HG03139 (cell line): ENCODE measurements at regions not wholly inside any gene's neighbourhood (a gene's known extent, or its start where the extent isn't known, plus 50 kb on each side); places are given as distances from the start of the nearest gene placed in this dataset.

Experiments used
- ATAC-seq: cut with Tn5 transposase; IDR thresholded peaks from one replicate; pipeline ENCODE4 v1.9.1; 2021; ENCODE audit not compliant: unreplicated experiment

DNA sequence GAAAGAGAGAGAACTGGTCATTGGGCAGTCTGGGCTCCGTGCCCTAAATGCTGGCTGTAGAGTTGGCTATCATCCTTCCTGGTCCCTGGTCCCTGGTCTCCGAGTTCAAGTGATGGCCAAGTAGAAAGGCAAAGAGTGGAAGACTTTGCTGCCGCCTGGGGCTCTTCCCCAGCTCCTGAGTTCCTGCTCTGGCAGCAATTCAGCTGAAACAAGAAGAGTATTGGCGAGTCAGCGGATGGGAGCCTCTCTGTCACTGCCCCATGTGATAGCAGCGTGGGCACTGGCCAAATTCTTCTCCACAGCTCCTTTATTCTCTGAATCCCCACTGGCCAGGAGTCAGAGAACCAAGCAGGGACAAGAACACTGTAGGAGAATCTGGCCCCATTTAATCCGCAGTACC lies 351.0 kb upstream of the POU3F3 start:
- ATAC-seq = no peak

DNA sequence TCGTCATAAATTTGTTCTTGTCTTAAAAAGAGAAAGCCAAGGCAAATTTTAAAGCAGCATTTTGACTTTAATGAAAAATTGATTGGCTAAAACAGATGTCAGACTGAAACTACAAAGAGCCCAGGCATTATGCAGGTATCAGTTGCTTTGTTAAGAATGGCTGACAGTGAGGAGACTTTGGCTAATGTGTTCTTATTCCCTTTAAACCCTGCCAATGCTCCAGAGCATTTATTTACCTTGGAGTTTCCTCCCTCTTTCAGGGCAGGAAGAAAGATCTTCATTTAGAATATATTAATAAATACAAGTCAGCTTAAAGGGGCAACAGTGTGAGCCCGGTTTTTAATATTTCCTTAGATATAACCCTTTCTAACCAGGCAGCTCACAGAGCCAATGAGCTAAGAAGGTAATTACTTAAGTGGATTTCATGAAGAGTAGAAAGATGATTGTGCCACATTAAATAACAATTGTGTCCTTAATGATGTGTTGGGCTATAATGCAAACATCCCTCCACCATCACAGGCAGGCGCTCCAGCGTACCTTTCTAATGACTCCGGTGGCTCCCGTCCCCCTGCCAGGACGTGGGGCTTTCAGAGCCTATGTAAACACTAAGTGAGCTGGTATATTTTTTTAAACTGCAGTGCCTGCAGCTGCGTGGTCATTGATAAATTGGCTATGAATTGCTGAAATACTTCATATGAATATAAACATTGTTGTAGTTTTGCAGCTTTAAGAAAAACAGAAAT lies 349.4 kb upstream of the POU3F3 start:
- ATAC-seq = no peak

DNA sequence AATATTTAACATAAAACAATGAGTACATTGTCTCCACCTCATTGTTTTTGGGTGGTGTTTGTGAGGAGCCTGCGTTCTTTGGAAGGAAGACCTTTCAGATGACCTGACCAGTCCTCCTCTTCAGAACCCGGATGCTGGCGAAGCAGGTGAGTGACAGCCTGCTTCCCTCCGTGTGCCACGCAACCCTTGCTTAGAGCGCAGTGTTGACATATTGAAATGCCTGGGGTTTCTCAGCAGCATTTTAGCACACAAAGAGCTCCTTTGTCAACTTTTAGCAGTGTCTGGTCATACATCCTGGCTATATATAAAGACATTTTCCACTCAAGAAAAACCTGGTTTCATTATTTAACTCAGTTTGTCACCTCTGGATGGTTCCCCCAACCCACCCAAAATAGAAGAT lies 335.7 kb upstream of the POU3F3 start:
- no peak for ATAC-seq

GRCh38 chr2:104521247-104521646 lies 332.7 kb upstream of the POU3F3 start:
- ATAC-seq = no peak

- no peak for ATAC-seq
Measured at GRCh38 chr2:104523921-104524320, 330.0 kb upstream of the POU3F3 start.

DNA sequence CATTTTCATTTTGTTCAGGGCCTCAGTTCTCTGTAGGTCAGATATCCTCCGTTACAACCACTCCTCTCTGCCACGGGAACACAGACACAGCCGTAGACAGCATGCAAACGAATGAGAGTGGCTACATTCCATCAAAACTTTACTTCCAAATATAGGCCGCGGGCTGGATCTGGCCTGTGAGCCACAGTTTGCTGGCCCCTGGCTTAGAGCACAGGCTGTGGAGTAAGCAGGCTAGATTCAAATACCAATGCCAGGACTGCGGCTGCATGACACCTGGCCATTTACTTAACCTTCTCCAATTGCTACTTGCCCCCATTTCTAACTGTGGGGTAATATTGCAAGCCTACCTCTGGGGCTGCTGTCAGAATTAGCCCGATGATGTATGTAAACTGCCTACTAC lies 325.8 kb upstream of the POU3F3 start:
- ATAC-seq = no peak

GRCh38 chr2:104531122-104531521 lies 322.8 kb upstream of the POU3F3 start:
- ATAC-seq = no peak

DNA sequence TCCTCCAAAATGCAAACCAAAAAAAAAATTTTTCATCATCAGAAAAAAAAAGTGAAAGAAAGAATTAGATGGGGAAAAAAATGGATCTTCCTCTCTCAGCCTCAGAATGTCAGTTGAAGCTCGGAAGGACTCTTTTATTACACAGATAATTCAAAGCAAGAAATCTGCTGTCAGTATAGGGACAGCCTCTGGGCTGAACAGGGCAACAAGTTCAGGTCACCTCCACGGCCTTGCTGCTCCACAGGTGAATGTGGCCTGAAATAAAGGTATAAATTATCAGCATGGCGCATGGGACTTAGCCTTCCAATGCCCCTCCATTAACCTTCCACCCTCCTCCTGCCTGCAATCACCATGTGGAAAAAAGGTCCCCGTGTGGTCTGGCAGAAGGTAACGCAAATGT lies 316.8 kb upstream of the POU3F3 start:
- ATAC-seq = no peak

DNA sequence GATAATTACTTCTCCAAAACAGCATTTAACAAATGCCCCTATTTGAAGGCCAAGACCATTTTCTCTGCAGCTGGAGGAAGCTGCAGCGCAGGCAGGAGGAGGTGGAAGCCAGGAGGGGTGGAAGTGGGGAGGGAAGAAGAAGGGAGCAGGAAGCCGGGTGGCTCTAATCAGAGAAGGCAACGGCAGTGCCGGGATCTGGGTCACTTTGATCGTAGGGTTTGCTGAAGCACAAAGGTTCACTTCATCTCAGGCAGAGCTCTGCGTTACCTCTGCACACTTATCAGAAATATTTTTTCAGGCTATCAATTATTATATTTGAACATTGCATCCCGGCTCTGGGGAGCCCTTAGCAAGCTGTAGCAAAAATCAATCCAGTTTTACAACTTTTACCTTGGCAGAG lies 315.8 kb upstream of the POU3F3 start:
- ATAC-seq = no peak

DNA sequence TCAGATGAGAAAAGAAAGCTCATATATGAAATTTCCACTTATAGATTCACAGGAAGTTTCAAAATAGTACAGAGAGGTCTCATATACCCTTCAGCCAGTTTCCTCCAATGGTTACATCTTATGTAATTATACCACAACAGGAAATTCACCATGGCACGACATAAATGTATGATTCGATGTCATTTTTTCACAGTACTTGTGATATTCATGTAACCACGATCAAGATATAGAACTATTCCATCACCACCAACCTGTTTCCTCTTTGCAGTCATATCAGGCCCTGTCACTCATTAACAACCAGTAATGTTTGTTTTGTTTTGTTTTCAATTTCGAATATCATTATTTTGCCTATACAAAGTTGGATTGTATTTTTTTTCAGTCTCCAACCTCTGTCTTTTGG lies 314.3 kb upstream of the POU3F3 start:
- no peak for ATAC-seq

DNA sequence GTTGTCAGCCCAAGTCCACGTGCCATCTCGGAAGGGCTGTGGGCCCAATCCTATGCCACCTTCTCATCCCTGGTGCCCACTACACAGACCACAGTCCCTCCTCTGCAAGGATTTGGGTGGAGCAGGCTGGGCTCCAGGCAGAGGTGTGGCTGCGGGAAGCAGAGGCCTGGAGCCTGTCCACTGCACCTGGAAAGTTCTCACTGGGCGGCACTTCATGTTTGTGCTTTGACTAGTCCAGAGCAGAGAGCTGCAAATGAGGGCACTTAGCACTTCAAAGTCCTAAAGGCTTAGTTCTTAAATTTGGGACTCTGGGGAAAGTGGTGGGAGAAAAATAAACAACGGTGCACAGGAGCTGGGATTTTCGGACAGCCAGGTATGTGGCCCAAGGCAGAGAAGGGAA lies 308.9 kb upstream of the POU3F3 start:
- no peak for ATAC-seq

DNA sequence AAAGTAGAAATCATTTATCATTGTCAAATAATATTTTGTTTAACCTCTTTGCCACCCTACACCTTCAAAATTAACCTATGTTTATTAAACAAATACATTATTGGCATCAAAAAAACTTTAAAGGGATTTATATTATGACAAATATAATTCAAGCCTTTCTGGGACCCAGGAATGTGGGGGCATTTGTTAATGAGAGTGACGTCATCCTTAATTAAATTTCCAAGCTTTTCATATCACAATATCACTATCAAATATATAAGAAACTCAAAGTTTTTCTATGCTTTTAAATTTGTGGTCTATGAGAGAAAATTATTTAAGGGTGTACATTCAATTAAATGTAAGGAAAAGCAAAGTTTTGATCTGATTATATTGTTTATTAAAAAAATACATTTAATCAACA lies 307.4 kb upstream of the POU3F3 start:
- no peak for ATAC-seq

DNA sequence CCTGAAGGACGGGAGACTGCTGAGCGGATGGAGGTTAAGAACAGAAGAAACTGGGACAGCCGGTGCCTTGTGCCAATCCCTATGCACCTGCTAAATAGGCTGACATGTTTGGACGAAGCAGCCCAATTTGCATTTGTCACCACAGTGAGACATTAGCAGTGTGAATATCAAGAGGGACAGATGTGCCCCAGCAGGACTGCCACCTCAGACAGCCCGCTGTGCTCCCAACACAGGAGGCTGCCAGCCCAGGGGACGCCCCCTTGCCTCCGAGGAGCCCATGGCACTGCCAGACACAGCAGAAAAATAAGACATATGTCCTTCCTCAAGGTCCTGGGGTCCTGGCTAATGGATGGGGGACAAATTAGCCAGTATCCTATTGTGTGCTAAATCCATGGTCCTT lies 306.7 kb upstream of the POU3F3 start:
- no peak for ATAC-seq

GRCh38 chr2:104561251-104561650 lies 292.7 kb upstream of the POU3F3 start:
- ATAC-seq = no peak

- ATAC-seq = no peak
Measured at GRCh38 chr2:104562537-104562936, 291.4 kb upstream of the POU3F3 start.

GRCh38 chr2:104563398-104563996 lies 290.4 kb upstream of the POU3F3 start:
- ATAC-seq = no peak

GRCh38 chr2:104568247-104568646 lies 285.7 kb upstream of the POU3F3 start:
- ATAC-seq = no peak

DNA sequence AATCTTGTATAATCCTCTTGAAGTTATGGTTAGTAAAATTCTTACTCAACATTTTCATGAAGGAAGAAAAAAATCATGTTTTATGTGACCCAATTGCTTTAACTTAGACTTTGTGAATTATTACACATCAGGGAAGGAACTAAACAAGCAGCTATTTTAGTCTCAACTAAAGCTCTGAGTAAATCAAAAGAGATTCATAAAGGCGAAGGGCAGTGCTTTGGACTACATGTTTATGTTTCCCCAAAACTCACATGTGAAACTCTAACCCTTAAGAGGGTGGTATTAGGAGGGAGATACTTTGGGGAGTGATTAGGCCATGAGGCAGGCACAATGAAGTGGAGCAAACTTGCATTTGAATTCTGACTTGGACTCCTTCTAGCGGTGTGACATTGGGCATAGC lies 283.7 kb upstream of the POU3F3 start:
- no peak for ATAC-seq

DNA sequence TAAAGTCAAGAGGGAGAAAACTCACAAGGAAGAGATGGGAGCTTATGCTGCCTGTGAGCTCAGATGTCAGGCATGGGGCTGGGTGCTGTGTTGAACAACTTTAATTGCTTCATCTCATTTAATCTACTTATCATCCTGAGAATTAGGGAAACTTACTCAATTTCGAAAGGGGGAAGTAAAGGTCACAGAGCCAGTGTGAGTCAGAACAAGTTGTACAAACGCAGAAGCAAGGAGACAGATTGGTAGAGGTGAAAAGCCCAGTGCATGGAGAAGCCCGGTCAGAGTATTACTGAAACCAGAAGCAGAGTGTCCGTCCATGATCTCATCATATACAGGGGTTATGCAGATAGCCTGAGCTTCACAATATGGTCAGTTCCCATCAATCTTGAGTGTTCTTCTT lies 281.1 kb upstream of the POU3F3 start:
- no peak for ATAC-seq

DNA sequence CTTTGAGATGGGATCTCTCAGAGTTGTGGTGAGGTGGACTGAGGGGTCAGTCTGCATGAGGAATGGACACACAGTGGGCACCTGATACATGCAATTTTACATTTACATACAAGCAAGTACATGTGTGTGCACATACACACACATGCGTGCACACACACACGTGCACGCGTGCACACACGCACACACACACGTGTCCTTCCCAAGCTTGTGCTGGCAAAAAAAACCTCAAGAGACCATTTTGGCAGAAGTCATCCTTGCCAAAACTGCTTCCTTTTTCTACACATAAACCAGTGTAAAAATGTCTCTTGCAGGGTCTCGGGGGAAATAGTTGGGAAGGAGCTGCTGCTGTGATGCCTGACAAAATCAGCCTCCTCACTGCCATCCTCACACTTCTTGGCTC lies 279.5 kb upstream of the POU3F3 start:
- ATAC-seq = no peak

GRCh38 chr2:104577143-104577542 lies 276.8 kb upstream of the POU3F3 start:
- no peak for ATAC-seq

DNA sequence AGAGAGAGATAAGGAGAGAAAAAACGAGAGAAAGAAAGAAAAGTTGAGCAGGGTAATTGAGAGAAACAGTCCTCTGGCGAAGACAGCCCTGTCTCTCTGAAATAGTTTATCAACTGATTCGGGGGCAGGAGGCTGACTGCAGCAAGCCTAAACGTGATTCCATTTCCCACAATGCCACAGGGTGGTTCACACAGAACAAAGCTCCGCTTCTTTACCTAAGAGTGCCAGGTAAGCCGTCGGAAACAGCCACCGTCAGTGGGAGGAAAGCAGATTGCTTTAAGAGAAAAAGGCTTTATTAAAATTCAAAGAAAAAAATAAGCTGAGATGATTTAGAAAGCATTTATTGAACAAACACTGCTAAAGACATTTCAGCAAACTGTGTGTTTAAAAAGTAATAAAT lies 271.4 kb upstream of the POU3F3 start:
- no peak for ATAC-seq

DNA sequence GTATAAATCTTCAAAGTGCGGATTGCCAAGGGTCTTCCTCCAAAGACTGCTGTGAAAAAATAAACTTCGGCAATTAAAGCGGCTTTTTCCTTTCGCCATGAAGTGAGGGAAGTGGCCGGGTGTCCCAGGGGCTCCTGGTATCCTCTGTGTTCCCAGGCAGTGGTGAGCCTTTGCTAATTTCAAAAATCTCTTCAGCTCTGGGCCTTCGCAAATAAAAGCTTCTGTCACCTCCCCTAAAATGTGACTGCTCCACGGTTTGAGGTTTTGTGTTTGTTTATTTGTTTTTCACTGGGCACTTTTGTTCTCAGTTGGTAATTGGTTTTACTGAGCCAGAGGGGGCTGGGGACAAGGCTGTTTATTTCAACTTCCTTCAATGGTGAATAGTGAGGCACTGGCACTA lies 270.1 kb upstream of the POU3F3 start:
- no peak for ATAC-seq
